Progenitor cell of endocrine pancreas (in vitro differentiated cells): ENCODE measurements at regions not wholly inside any gene's neighbourhood (a gene's known extent, or its start where the extent isn't known, plus 50 kb on each side); places are given as distances from the start of the nearest gene placed in this dataset.

Experiments
- DNase-seq: peaks from one replicate; pipeline ENCODE4 v3.0.0; 2021; ENCODE audit warnings: low spot score; ENCODE audit not compliant: unreplicated experiment
- H3K27ac Mint-ChIP-seq: 2 replicates; pipeline ENCODE4 v1.8.0; 2021; ENCODE audit warnings: mild to moderate bottlenecking, moderate library complexity, mixed read lengths
- H3K27me3 Mint-ChIP-seq: 2 replicates; pipeline ENCODE4 v1.8.0; 2021; ENCODE audit warnings: mixed read lengths
- H3K36me3 Mint-ChIP-seq: 2 replicates; pipeline ENCODE4 v1.8.0; 2022; ENCODE audit warnings: mixed read lengths; ENCODE audit not compliant: insufficient read depth
- H3K4me1 Mint-ChIP-seq: 2 replicates; pipeline ENCODE4 v1.8.0; 2021; ENCODE audit warnings: low read depth, mixed read lengths
- H3K4me3 Mint-ChIP-seq: 2 replicates; pipeline ENCODE4 v1.8.0; 2021; ENCODE audit warnings: low read depth, mild to moderate bottlenecking, moderate library complexity, mixed read lengths
- H3K9me3 Mint-ChIP-seq: 2 replicates; pipeline ENCODE4 v1.8.0; 2021; ENCODE audit warnings: low read depth, mixed read lengths
- TF ChIP-seq, protein P1 (sequence below): fragments of 200-600 bp; sonication (generic); IDR thresholded peaks from one replicate; pipeline ENCODE4 v1.5.0; 2021; ENCODE audit warnings: antibody characterized with exemption, mild to moderate bottlenecking; ENCODE audit not compliant: unreplicated experiment

DNA sequence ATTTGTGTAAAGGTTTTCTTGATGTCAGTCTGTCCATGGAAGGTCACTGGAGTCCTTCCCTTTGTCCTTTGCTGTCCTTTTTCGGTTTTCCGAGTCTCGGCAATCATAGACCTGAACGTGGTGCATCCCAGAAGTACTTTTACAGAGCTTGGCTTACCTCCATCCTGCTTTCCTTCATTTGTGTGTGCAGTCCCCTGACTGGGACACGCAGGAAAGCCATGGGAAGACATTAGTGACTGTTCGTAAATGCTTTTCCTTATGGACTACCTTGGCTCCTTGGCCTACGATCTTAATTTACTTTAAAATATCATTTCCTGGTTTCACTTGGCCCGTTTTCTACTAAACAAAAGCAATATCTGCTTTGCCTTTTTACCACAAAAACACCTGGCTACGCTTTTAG is 328.4 kb upstream of the RARB start:
- no peaks in the 10 kb centered on the region for H3K36me3 Mint-ChIP-seq
- no peak for DNase-seq
- no peak overlapping the region for H3K27ac Mint-ChIP-seq
- TF ChIP-seq, protein P1, sequence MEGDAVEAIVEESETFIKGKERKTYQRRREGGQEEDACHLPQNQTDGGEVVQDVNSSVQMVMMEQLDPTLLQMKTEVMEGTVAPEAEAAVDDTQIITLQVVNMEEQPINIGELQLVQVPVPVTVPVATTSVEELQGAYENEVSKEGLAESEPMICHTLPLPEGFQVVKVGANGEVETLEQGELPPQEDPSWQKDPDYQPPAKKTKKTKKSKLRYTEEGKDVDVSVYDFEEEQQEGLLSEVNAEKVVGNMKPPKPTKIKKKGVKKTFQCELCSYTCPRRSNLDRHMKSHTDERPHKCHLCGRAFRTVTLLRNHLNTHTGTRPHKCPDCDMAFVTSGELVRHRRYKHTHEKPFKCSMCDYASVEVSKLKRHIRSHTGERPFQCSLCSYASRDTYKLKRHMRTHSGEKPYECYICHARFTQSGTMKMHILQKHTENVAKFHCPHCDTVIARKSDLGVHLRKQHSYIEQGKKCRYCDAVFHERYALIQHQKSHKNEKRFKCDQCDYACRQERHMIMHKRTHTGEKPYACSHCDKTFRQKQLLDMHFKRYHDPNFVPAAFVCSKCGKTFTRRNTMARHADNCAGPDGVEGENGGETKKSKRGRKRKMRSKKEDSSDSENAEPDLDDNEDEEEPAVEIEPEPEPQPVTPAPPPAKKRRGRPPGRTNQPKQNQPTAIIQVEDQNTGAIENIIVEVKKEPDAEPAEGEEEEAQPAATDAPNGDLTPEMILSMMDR = no peak
- no peaks in the 10 kb centered on the region for H3K27me3 Mint-ChIP-seq
- no peaks in the 10 kb centered on the region for H3K9me3 Mint-ChIP-seq
- H3K4me3 Mint-ChIP-seq = no peak overlapping the region
- H3K4me1 Mint-ChIP-seq = peaks cover 1% of the 10 kb centered on the region

DNA sequence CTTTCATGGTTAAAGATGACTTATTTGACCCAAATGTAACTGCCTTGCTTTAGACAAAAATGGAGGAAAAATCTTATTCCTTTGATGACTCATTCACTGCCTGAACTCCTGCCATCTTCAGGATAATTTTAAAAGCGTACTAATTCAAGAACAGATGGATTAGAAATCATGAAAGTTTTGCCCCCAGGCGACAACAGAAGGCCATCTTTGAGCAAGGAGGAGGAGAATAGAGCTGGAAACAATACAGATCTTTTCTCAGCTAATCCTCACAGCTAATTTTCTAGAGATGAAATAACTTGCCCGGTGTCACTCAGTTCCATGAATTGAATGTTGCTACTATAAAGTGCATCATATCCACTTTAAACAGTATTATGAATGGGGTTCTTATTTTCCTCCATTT is 324.7 kb upstream of the RARB start:
- no peak for DNase-seq
- H3K4me3 Mint-ChIP-seq = no peak overlapping the region
- TF ChIP-seq, protein P1 = no peak
- H3K27me3 Mint-ChIP-seq = no peaks in the 10 kb centered on the region
- H3K9me3 Mint-ChIP-seq = no peaks in the 10 kb centered on the region
- H3K4me1 Mint-ChIP-seq = no peaks in the 10 kb centered on the region
- H3K36me3 Mint-ChIP-seq = no peaks in the 10 kb centered on the region
- no peak overlapping the region for H3K27ac Mint-ChIP-seq

DNA sequence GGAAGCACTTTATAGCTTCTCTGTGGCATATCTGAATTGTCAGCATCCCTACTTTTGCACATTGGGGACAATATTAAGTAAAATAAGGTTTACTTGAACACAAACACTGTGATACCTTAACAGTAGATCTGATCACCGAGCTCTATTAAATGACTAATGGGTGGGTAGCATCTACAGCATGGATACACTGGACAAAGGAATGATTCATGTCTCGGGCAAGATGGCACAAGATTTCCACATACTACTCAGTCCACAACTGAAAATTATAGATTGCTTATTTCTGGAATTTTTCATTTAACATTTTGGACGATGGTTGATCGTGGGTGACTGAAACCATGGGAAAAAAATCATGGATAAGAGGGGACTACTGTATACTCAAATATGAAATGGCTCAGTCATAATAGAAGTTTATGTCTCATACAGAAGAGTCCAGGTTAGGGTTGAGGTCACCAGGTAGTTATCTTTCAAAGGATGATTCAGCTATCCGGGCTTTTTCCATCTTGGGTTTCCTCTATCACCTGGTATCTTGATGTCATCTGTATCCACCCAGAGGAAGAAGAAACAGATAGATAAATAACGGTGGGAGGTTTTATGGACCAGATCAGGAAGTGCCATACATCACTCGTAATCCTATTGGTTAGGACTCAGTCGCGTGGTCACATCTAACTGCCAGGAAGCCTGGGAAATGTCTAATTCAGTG is 320.0 kb upstream of the RARB start:
- Mint-ChIP-seq H3K27me3 (no peaks in the 10 kb centered on the region), H3K4me3 (no peak overlapping the region), H3K9me3 (no peaks in the 10 kb centered on the region), H3K27ac (no peak overlapping the region), H3K4me1 (peaks cover 2% of the 10 kb centered on the region), H3K36me3 (no peaks in the 10 kb centered on the region)
- TF ChIP-seq, protein P1 = no peak
- no peak for DNase-seq

DNA sequence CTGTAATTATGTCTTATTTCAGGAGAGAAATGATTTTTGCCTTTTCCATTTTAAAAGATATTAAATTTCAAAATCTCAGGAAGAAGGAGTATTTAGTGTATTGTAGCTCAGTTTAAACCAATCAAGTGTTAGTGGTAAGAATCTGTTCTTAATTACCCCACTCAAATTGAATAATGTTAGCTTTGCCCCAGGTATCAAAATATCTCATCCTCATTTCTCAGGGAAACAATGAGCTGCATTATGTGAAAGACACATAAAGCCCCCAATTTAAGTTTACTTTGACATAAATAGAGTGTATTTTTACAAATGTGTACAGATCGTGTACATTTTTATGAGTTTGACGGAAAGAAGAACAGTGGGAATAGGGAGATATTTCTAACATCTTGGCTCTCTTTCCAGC is 317.4 kb upstream of the RARB start:
- Mint-ChIP-seq H3K27ac (no peak overlapping the region), H3K9me3 (no peaks in the 10 kb centered on the region), H3K27me3 (no peaks in the 10 kb centered on the region), H3K36me3 (no peaks in the 10 kb centered on the region), H3K4me3 (no peak overlapping the region), H3K4me1 (peaks cover 2% of the 10 kb centered on the region)
- TF ChIP-seq, protein P1 = no peak
- DNase-seq = no peak

DNA sequence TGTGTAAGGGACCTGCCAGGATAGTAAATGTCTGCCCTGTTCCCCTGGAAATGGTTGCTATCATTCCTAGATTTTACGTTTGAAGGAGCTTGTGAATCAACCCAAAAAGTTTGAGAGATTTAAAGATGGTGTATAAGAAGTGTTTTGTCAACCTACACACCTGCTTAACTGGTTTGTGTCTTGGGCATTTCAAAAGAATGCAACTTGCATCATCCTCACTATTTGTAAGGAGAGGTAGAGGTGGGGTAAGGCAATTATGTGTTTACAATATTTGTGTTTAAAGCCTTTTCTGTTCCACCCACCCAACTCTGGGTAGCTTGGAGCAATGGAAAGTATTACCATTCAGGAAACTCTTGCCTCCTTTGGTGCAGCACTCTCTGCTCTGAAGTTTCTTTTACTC is 314.2 kb upstream of the RARB start:
- DNase-seq = no peak
- Mint-ChIP-seq H3K4me1 (peaks cover 13% of the 10 kb centered on the region), H3K27ac (no peak overlapping the region), H3K9me3 (no peaks in the 10 kb centered on the region), H3K36me3 (no peaks in the 10 kb centered on the region), H3K4me3 (no peak overlapping the region), H3K27me3 (no peaks in the 10 kb centered on the region)
- TF ChIP-seq, protein P1 = no peak
